WTC11 (cell line): ENCODE measurements at regions not wholly inside any gene's neighbourhood (a gene's known extent, or its start where the extent isn't known, plus 50 kb on each side); places are given as distances from the start of the nearest gene placed in this dataset.
"Not testable (repeated sequence)": the region's sequence is repeated elsewhere in the genome, so short reads cannot be mapped to it uniquely, and the experiment has no call there.

Experiments used
- FOXJ3 ChIP-seq: sonication (generic); formaldehyde crosslinking; IDR thresholded peaks from 2 replicates; pipeline ENCODE4 v1.9.0; 2021; ENCODE audit warnings: missing genetic modification reagents, mild to moderate bottlenecking, borderline replicate concordance
- NFYB ChIP-seq: sonication (generic); formaldehyde crosslinking; conservative IDR thresholded peaks from 2 replicates; pipeline ENCODE4 v1.8.0; 2022; ENCODE audit warnings: low read depth, missing genetic modification reagents
- NR1H2 ChIP-seq: sonication (generic); formaldehyde crosslinking; IDR thresholded peaks from 2 replicates; pipeline ENCODE4 v1.9.0; 2021; ENCODE audit warnings: mild to moderate bottlenecking, moderate library complexity, missing genetic modification reagents
- PRRX2 ChIP-seq: fragments of 250-450 bp; sonication (Bioruptor Pico); IDR thresholded peaks from 2 replicates; pipeline ENCODE4 v1.8.0; 2021; ENCODE audit warnings: mild to moderate bottlenecking
- SP1 ChIP-seq: sonication (generic); formaldehyde crosslinking; conservative IDR thresholded peaks from 2 replicates; pipeline ENCODE4 v1.8.1; 2022; ENCODE audit warnings: missing genetic modification reagents
- ZNF423 ChIP-seq: fragments of 250-450 bp; sonication (Bioruptor Pico); IDR thresholded peaks from 2 replicates; pipeline ENCODE4 v2.1.2; 2022; ENCODE audit warnings: mild to moderate bottlenecking, moderate library complexity
- TF ChIP-seq, protein P1 (sequence below): fragments of 200-600 bp; IDR thresholded peaks from 2 replicates; pipeline ENCODE4 v1.8.0; 2022; ENCODE audit warnings: antibody characterized with exemption
- TF ChIP-seq, protein P2 (sequence below): sonication (generic); formaldehyde crosslinking; IDR thresholded peaks from 2 replicates; pipeline ENCODE4 v1.8.0; 2022; ENCODE audit warnings: mild to moderate bottlenecking, missing genetic modification reagents

DNA sequence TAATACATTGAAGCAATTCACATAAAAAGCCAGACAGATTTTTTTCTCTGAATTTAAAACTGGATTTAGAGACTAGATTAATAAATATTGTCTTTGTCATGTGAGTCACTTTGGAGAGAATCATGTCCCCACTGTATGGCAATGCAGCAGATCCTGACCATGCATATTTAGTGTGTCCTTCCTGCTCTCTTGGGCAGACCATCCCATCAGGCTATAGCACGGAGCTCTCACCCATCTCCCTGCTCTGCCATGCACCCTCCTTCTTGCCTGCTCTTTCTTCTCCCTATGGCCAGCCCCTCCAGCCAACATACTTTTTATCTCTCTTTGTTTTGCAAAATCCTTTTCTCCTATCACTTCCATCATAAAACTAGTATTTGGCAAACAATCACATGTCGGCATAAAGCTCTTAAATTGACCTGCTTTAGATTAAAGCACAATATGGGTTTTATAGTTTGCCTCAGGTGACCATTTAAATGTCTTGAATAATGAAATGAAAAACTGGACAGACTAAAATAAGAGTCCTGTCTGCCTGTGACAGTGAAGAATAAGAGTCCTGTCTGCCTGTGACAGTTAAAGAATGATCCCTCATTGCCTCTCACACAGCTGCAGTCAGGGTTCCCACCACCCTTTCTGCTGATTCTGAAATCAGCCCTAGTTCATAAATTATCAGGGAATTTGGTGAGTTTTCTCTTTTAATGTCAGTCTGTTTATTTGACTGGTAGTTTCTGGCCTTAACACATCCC lies 315.0 kb upstream of the PLGLB2 start:
- TF ChIP-seq, protein P1, sequence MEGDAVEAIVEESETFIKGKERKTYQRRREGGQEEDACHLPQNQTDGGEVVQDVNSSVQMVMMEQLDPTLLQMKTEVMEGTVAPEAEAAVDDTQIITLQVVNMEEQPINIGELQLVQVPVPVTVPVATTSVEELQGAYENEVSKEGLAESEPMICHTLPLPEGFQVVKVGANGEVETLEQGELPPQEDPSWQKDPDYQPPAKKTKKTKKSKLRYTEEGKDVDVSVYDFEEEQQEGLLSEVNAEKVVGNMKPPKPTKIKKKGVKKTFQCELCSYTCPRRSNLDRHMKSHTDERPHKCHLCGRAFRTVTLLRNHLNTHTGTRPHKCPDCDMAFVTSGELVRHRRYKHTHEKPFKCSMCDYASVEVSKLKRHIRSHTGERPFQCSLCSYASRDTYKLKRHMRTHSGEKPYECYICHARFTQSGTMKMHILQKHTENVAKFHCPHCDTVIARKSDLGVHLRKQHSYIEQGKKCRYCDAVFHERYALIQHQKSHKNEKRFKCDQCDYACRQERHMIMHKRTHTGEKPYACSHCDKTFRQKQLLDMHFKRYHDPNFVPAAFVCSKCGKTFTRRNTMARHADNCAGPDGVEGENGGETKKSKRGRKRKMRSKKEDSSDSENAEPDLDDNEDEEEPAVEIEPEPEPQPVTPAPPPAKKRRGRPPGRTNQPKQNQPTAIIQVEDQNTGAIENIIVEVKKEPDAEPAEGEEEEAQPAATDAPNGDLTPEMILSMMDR: not testable (repeated sequence)
- not testable (repeated sequence) for TF ChIP-seq NR1H2 (CRISPR knock-in tag); PRRX2 (CRISPR knock-in tag); SP1; NFYB (CRISPR knock-in tag); FOXJ3 (CRISPR knock-in tag); ZNF423 (CRISPR knock-in tag)
- TF ChIP-seq, protein P2, sequence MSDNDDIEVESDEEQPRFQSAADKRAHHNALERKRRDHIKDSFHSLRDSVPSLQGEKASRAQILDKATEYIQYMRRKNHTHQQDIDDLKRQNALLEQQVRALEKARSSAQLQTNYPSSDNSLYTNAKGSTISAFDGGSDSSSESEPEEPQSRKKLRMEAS: not testable (repeated sequence)
